ENCODE measurements at regions not wholly inside any gene's neighbourhood (a gene's known extent, or its start where the extent isn't known, plus 50 kb on each side); places are given as distances from the start of the nearest gene placed in this dataset.

GRCh38 chr15:47933865-47934264 is 186.9 kb upstream of the SLC24A5 start:
- no peak for TF ChIP-seq POLR2A (IDR thresholded peaks at IDR 0.05; ENCODE audit: low read depth, low read length)
- no peak for TF ChIP-seq TAF1 (IDR thresholded peaks at IDR 0.05; ENCODE audit: low read depth, low read length)
- TF ChIP-seq SPI1 (IDR thresholded peaks at IDR 0.05; ENCODE audit: low read depth, low read length) = no peak
- no peak for TF ChIP-seq POLR2AphosphoS5 (IDR thresholded peaks at IDR 0.05; ENCODE audit: low read depth, low read length)
- TF ChIP-seq POU2F2 (IDR thresholded peaks at IDR 0.05; ENCODE audit: low read depth, low read length) = no peak
- no peak for TF ChIP-seq PAX5 (IDR thresholded peaks at IDR 0.05; ENCODE audit: insufficient read depth, low read length, severe bottlenecking)

Data from GM12891 (cell line).